H9 (cell line): ENCODE measurements at regions not wholly inside any gene's neighbourhood (a gene's known extent, or its start where the extent isn't known, plus 50 kb on each side); places are given as distances from the start of the nearest gene placed in this dataset.

ENCODE experiments used
- DNase-seq: peaks from one replicate; pipeline ENCODE4 v3.0.0-alpha.2; 2017
- H2AFZ ChIP-seq: one replicate; pipeline ENCODE4 v1.6.1; 2013; ENCODE audit warnings: mild to moderate bottlenecking, low read length, control low read depth, moderate library complexity
- H2AK5ac ChIP-seq: 2 replicates; pipeline ENCODE4 v1.6.1; 2013; ENCODE audit warnings: low read length, control low read depth, mixed read lengths; ENCODE audit not compliant: insufficient read length
- H2BK120ac ChIP-seq: one replicate; pipeline ENCODE4 v1.6.1; 2013; ENCODE audit warnings: low read depth, mild to moderate bottlenecking, low read length, control low read depth, inconsistent platforms; ENCODE audit not compliant: poor library complexity, severe bottlenecking
- H2BK12ac ChIP-seq: 2 replicates; pipeline ENCODE4 v1.6.1; 2013; ENCODE audit warnings: low read length, control low read depth, mixed read lengths, low read depth; ENCODE audit not compliant: insufficient read length
- H2BK15ac ChIP-seq: 2 replicates; pipeline ENCODE4 v1.6.1; 2013; ENCODE audit warnings: low read depth, low read length, control low read depth
- H2BK20ac ChIP-seq: one replicate; pipeline ENCODE4 v1.6.1; 2013; ENCODE audit warnings: low read depth, mild to moderate bottlenecking, low read length, control low read depth, inconsistent platforms; ENCODE audit not compliant: poor library complexity, severe bottlenecking
- H2BK5ac ChIP-seq: 2 replicates; pipeline ENCODE4 v1.6.1; 2013; ENCODE audit warnings: low read length, control low read depth, mixed read lengths; ENCODE audit not compliant: insufficient read length
- H3K14ac ChIP-seq: 2 replicates; pipeline ENCODE4 v1.6.1; 2013; ENCODE audit warnings: low read length, control low read depth; ENCODE audit not compliant: insufficient read depth
- H3K18ac ChIP-seq: 2 replicates; pipeline ENCODE4 v1.6.1; 2013; ENCODE audit warnings: low read depth, mild to moderate bottlenecking, mixed read lengths, low read length, control low read depth; ENCODE audit not compliant: insufficient read length
- H3K23ac ChIP-seq: 2 replicates; pipeline ENCODE4 v1.6.1; 2013; ENCODE audit warnings: low read length, control low read depth, mixed read lengths, low read depth; ENCODE audit not compliant: insufficient read length
- H3K23me2 ChIP-seq: 2 replicates; pipeline ENCODE4 v1.6.1; 2013; ENCODE audit warnings: low read depth, mild to moderate bottlenecking, mixed read lengths, low read length, control low read depth; ENCODE audit not compliant: insufficient read length, poor library complexity, severe bottlenecking
- H3K27ac ChIP-seq: 2 replicates; pipeline ENCODE4 v1.5.1; 2013; ENCODE audit warnings: low read length, control low read depth, mixed read lengths, low read depth; ENCODE audit not compliant: insufficient read length
- H3K27me3 ChIP-seq: 2 replicates; pipeline ENCODE4 v1.6.1; 2013; ENCODE audit warnings: low read length, control low read depth, inconsistent platforms; ENCODE audit not compliant: insufficient read depth
- H3K4ac ChIP-seq: 2 replicates; pipeline ENCODE4 v1.6.1; 2013; ENCODE audit warnings: low read depth, mild to moderate bottlenecking, control low read depth, inconsistent platforms, low read length, moderate library complexity
- H3K4me1 ChIP-seq: 2 replicates; pipeline ENCODE4 v1.6.1; 2013; ENCODE audit warnings: low read length, control low read depth, inconsistent platforms; ENCODE audit not compliant: insufficient read depth
- H3K4me2 ChIP-seq: 2 replicates; pipeline ENCODE4 v1.6.1; 2013; ENCODE audit warnings: low read length, control low read depth, mixed read lengths; ENCODE audit not compliant: insufficient read length, insufficient read depth
- H3K56ac ChIP-seq: 2 replicates; pipeline ENCODE4 v1.6.1; 2013; ENCODE audit warnings: low read depth, mild to moderate bottlenecking, mixed read lengths, low read length, control low read depth; ENCODE audit not compliant: insufficient read length
- H3K79me1 ChIP-seq: 2 replicates; pipeline ENCODE4 v1.6.1; 2013; ENCODE audit warnings: low read depth, mild to moderate bottlenecking, moderate library complexity, low read length, control low read depth, inconsistent platforms; ENCODE audit not compliant: insufficient read depth, poor library complexity, severe bottlenecking
- H3K79me2 ChIP-seq: 2 replicates; pipeline ENCODE4 v1.6.1; 2013; ENCODE audit warnings: low read length, control low read depth, inconsistent platforms; ENCODE audit not compliant: insufficient read depth
- H3K9ac ChIP-seq: 2 replicates; pipeline ENCODE4 v1.6.1; 2013; ENCODE audit warnings: low read length, control low read depth, mixed read lengths; ENCODE audit not compliant: insufficient read length; ENCODE audit errors: extremely low read depth
- H3K9me3 ChIP-seq: one replicate; pipeline ENCODE4 v1.6.1; 2013; ENCODE audit warnings: low read depth, low read length, inconsistent platforms; ENCODE audit not compliant: control insufficient read depth
- H3T11ph ChIP-seq: one replicate; pipeline ENCODE4 v1.6.1; 2013; ENCODE audit warnings: mild to moderate bottlenecking, low read length, control low read depth, inconsistent platforms
- H4K20me1 ChIP-seq: one replicate; pipeline ENCODE4 v1.6.1; 2013; ENCODE audit not compliant: control insufficient read depth, insufficient read length, insufficient read depth
- H4K5ac ChIP-seq: 2 replicates; pipeline ENCODE4 v1.6.1; 2013; ENCODE audit warnings: low read depth, mild to moderate bottlenecking, mixed read lengths, low read length, control low read depth; ENCODE audit not compliant: insufficient read length
- H4K8ac ChIP-seq: replicated peaks from 2 replicates; pipeline ENCODE4 v1.6.1; 2013; ENCODE audit warnings: low read length, control low read depth, mixed read lengths, low read depth; ENCODE audit not compliant: insufficient read length
- H4K91ac ChIP-seq: 2 replicates; pipeline ENCODE4 v1.6.1; 2013; ENCODE audit warnings: low read depth, mild to moderate bottlenecking, moderate library complexity, mixed read lengths, low read length, control low read depth; ENCODE audit not compliant: insufficient read length
- H3K27ac Mint-ChIP-seq, 3 experiments: 2 replicates in 2 of 3; 3 replicates in 1 of 3; pipeline ENCODE4 v1.8.0; 2020 to 2021; ENCODE audit warnings: mixed read lengths in 3 of 3, mild to moderate bottlenecking in 1 of 3, moderate library complexity in 1 of 3
- H3K27me3 Mint-ChIP-seq: 2 replicates; pipeline ENCODE4 v1.8.0; 2021; ENCODE audit warnings: low read depth, mild to moderate bottlenecking, moderate library complexity, mixed read lengths
- H3K36me3 Mint-ChIP-seq, 3 experiments: 2 replicates in 2 of 3; 3 replicates in 1 of 3; pipeline ENCODE4 v1.8.0; 2020 to 2021; ENCODE audit warnings: low read depth in 3 of 3, mixed read lengths in 3 of 3; ENCODE audit not compliant: insufficient read depth in 1 of 3
- H3K4me1 Mint-ChIP-seq, 2 experiments: 2 replicates each; pipeline ENCODE4 v1.8.0; 2020; ENCODE audit warnings: mixed read lengths in 2 of 2
- H3K4me3 Mint-ChIP-seq, 2 experiments: 2 replicates in 1 of 2; 3 replicates in 1 of 2; pipeline ENCODE4 v1.8.0; 2020 to 2021; ENCODE audit warnings: mild to moderate bottlenecking in 2 of 2, mixed read lengths in 2 of 2, moderate library complexity in 1 of 2
- H3K9me3 Mint-ChIP-seq, 2 experiments: 2 replicates in 1 of 2; 3 replicates in 1 of 2; pipeline ENCODE4 v1.8.0; 2020; ENCODE audit warnings: mild to moderate bottlenecking in 2 of 2, mixed read lengths in 2 of 2, moderate library complexity in 1 of 2
- CTCF ChIP-seq: fragments of 200-600 bp; sonication (generic); conservative IDR thresholded peaks from 3 replicates; pipeline ENCODE4 v1.8.0; 2021; ENCODE audit warnings: antibody characterized with exemption, mild to moderate bottlenecking
- WGBS: extraction: QIAGEN DNeasy Blood & Tissue Kit; methylation state at CpG from one replicate; pipeline ENCODE4 v1.1.7; 2013; ENCODE audit warnings: missing lambda C conversion rate, low lambda C conversion rate, mixed read lengths; ENCODE audit not compliant: insufficient read length; ENCODE audit errors: extremely low coverage; 5-methylcytosine and 5-hydroxymethylcytosine counted together

GRCh38 chr1:14246471-14246870, 352.0 kb upstream of the KAZN start:
- Mint-ChIP-seq H3K4me1 (peaks cover 16 to 22% of the 10 kb centered on the region in 2 experiments), H3K4me3 (no peak overlapping the region), H3K27me3 (peaks cover 2% of the 10 kb centered on the region), H3K36me3 (no peaks in the 10 kb centered on the region; a peak in 2 of 7 replicates), H3K27ac (no peak overlapping the region), H3K9me3 (no peaks in the 10 kb centered on the region; a peak in 1 of 5 replicates)
- no peaks in the 10 kb centered on the region for H3K79me1 ChIP-seq
- H3K79me2 ChIP-seq: no peaks in the 10 kb centered on the region
- no peak overlapping the region for H3K14ac ChIP-seq
- H4K20me1 ChIP-seq: no peaks in the 10 kb centered on the region
- H2AFZ ChIP-seq: no peak overlapping the region
- no peak overlapping the region for H4K91ac ChIP-seq
- no peaks in the 10 kb centered on the region; the same call in 1 of the 2 replicates for H3K4me1 ChIP-seq
- no peak overlapping the region for H3K9ac ChIP-seq
- H4K8ac ChIP-seq: no peak overlapping the region
- H3K23ac ChIP-seq: no peak overlapping the region
- H2AK5ac ChIP-seq: no peak overlapping the region
- H2BK20ac ChIP-seq: no peak overlapping the region
- H2BK120ac ChIP-seq: no peak overlapping the region
- H3K4ac ChIP-seq: no peak overlapping the region
- no peaks in the 10 kb centered on the region for H3K27me3 ChIP-seq
- DNase-seq: no peak
- TF ChIP-seq CTCF: no peak
- no peak overlapping the region for H3K56ac ChIP-seq
- no peak overlapping the region for H3T11ph ChIP-seq
- no peak overlapping the region for H3K18ac ChIP-seq
- H2BK12ac ChIP-seq: no peak overlapping the region
- no peaks in the 10 kb centered on the region for H3K9me3 ChIP-seq
- H3K23me2 ChIP-seq: no peaks in the 10 kb centered on the region
- H4K5ac ChIP-seq: no peak overlapping the region
- H3K4me2 ChIP-seq: no peak overlapping the region
- no peak overlapping the region for H2BK15ac ChIP-seq
- H2BK5ac ChIP-seq: no peak overlapping the region
- no peak overlapping the region for H3K27ac ChIP-seq
- WGBS: no CpG with 5 or more reads among the region's 5 CpGs
